Activated naive CD4-positive, alpha-beta T cell treated with anti-CD3 and anti-CD28 coated beads, Interleukin-2, amount 50 U/mL, for 72 hours (primary cell): ENCODE measurements at regions not wholly inside any gene's neighbourhood (a gene's known extent, or its start where the extent isn't known, plus 50 kb on each side); places are given as distances from the start of the nearest gene placed in this dataset.

Experiments used
- ATAC-seq, 2 donors: fragments of 150-1000 bp; cut with Tn5 transposase; 2 replicates each; pipeline ENCODE4 v1.10.0; 2021; ENCODE audit warnings: mild to moderate bottlenecking in 2 of 2, moderate library complexity in 2 of 2
- DNase-seq, 2 donors: peaks; one replicate each; pipeline ENCODE4 v3.0.0; 2021 to 2022; ENCODE audit warnings: low spot score in 2 of 2
- H3K27ac Mint-ChIP-seq, 2 donors: one replicate each; pipeline ENCODE4 v1.8.0; 2022; ENCODE audit warnings: mild to moderate bottlenecking in 2 of 2, mixed read lengths in 2 of 2
- H3K36me3 Mint-ChIP-seq, 2 donors: one replicate each; pipeline ENCODE4 v1.8.0; 2022; ENCODE audit warnings: mixed read lengths in 2 of 2
- H3K9me3 Mint-ChIP-seq, 2 donors: one replicate each; pipeline ENCODE4 v1.8.0; 2022; ENCODE audit warnings: mixed read lengths in 2 of 2

DNA sequence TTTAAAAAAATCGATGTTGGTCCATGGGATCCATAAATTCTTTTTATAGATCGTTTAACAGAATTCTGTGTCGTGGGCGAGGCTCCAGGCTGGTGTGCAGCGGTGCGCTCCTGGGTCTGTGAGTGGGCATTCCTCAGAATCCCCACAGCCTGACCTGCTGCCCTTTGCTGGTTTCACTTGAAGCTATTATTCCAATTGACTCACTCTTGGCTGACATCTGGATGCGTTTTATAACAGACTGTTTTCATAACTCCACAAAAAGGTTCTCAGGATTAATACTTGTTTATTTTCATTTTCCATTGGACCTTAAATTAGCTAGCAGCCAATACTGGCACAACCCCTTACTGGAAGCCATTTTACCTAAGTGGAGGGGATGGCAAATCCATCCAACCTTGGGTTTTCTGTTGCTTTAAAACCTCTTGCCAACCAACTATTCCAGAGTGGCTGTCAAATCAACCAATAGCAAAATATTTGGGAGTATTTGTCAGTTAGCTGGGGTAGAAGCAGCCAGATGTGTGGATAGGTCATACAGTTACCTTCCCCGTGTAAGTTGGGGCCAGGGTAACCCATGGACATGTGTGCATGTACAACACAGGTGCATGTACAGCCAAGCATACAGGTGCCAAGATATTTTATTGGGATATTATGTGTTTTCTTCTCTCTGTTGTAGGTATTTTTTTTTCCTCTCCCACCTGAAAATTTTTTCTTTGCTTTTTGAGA is 160.7 kb upstream of the ZNF32 start:
- H3K36me3 Mint-ChIP-seq: no peaks in the 10 kb centered on the region
- no peak for ATAC-seq
- H3K27ac Mint-ChIP-seq: no peak overlapping the region
- H3K9me3 Mint-ChIP-seq: no peaks in the 10 kb centered on the region
- DNase-seq: no peak

DNA sequence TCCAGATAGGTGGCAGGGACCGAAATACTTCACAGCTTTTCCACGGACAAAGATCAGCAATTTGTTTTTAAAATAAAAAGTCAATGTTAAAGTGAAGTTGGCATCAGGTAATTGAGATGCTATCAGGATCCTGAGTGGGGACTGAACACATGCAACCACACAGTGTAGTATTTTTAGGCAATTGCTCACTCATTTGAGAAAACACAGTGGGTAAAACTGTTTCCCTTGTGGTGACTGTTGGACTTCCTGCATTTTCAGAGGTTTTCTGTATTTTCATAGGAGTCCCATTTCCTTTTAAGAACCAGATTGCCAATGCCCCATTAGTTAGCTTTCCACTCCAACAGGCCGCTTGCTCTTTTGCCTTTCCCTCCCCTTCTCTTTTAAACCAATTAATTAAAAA is 159.5 kb upstream of the ZNF32 start:
- no peak for DNase-seq
- Mint-ChIP-seq H3K36me3 (no peaks in the 10 kb centered on the region), H3K9me3 (no peaks in the 10 kb centered on the region), H3K27ac (peak overlapping the region in 1 of 2 donors; percentile 1)
- peak; percentile 77 to 88 for ATAC-seq

DNA sequence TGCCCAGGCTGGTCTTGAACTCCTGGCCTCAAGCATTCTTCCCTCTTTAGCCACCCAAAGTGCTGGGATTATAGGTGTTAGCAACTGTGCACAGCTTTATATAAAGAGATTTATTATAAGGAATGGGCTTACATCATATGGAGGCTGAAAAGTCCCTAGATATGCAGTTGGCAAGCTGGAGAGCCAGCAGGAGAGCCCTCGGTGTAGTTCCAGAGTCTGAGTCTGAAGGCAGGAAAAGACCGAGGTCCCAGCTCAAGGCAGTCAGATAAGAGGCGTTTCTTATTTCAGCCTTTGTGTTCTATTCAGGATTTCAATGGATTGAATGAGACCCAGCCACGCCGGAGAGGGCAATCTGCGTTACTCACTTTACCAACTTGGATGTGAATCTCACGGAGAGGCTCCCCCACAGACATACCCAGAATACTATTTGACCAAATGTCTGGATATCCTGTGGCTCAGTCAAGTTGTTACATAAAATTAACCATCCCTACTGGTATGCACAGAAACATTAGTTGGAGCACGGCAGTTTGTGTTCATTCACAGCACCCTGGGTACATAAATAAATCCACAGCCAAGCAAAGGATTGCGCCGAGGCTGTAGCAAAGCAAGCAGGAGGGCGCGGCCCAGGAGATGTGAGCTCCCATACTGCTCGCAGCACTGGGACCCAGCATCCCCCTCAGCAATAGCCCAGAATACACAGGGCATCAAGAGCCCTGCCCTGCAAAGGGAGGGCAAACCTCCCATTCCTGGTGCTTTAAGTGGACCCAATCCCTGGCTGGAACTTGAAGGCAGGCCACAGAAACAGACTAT is 158.4 kb upstream of the ZNF32 start:
- no peak for DNase-seq

DNA sequence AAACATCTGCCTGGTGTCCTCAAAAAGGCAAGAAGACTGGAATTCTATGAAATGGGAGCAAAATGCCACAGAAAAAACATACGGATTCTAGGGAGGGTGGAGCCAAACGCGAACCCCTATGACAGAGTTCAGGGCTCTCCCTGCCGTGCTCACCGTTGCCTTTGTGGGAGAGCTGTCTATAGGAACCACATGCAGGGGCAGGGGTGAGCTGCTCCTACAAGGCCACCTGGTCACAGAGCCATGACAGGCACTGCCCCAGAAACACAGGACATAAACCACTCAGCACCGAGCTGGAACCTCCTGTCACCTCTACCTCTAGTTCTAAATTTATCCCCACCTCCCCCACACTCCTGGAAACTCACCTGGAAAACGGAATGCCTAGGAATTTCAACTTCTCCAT is 155.1 kb upstream of the ZNF32 start:
- H3K36me3 Mint-ChIP-seq: peaks cover 0 to 6% of the 10 kb centered on the region in 2 donors
- DNase-seq (no peak), ATAC-seq (no peak)
- no peak overlapping the region for H3K27ac Mint-ChIP-seq
- peaks cover 0 to 5% of the 10 kb centered on the region in 2 donors for H3K9me3 Mint-ChIP-seq

More for the DNA sequence above, 158.4 kb upstream of the ZNF32 start:
- Mint-ChIP-seq H3K9me3 (no peaks in the 10 kb centered on the region), H3K36me3 (no peaks in the 10 kb centered on the region), H3K27ac (no peak overlapping the region)
- no peak for ATAC-seq

DNA sequence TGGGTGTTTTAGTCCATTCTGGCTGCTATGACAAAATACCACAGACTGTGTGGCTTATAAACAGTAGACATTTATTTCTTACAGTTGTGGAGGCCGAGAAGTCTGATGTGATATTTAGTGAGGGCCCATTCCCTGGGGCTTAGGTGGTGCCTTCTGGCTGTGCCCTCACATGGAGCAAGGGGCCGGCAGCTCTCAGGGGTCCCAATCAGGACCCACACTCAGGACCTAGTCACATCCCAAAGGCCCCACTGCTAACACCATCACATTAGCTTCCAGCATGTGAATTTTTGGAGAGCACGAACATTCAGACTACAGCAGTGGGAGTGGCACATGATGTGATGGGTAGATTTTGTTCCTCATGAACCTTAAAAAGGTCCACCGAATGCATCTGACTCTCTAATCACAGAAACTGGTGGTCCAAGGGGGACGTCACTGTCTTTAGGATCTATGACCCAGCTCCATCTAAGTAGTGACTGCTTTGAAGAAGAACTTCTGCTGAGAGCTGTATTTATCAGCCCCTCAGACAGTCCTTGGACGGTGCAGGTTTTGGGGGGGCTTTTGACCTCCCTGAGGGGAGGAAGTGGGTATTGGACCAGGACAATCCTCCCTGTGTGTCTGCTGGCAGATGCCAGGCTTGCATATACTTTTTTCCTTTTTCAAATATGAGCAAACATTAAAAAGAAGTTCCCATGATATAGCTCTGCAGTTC is 154.5 kb upstream of the ZNF32 start:
- DNase-seq (no peak), ATAC-seq (no peak)
- no peak overlapping the region for H3K27ac Mint-ChIP-seq
- H3K36me3 Mint-ChIP-seq: peaks cover 0 to 6% of the 10 kb centered on the region in 2 donors
- H3K9me3 Mint-ChIP-seq: peaks cover 0 to 5% of the 10 kb centered on the region in 2 donors

DNA sequence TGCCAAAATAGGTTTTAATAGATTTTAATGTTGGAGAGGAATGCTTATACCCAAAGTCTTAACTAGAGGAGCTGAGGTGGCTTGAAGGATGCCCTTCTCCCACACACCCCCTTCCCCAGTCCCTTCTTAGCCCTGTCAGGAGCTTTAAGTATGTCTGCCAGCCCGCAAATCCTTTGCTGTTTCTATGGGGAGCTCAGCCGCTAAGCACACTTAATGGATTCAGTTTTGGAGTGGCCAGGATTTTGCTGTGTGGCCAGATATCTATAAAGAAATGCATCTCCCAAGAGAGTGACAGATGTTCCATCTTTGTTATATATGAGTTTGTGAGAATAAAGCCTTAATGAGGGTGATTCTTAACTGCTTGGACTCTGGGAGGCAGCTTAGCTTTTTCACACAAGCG is 152.9 kb upstream of the ZNF32 start:
- ATAC-seq (no peak), DNase-seq (no peak)
- H3K27ac Mint-ChIP-seq: no peak overlapping the region
- H3K36me3 Mint-ChIP-seq: peaks cover 0 to 6% of the 10 kb centered on the region in 2 donors
- peaks cover 0 to 5% of the 10 kb centered on the region in 2 donors for H3K9me3 Mint-ChIP-seq

DNA sequence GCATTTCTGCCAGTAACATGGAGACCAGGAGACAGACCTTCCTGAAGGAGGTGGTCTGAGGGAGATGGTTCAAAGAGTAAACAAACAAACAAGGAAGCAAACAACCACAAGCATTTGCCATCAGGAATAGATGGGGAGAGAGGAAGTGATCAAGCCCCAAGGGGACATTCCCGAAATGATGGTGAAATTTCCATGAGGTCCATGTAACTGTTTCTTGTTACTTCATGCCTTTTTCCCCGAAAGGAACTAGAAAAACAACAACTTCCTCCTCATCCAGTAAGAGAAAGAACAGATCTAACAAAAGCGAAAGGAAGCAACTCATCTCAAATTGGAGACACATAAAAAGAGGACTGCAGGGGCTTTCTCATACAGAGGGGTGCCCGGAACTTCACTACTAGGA is 152.5 kb upstream of the ZNF32 start:
- ATAC-seq (no peak), DNase-seq (no peak)
- H3K27ac Mint-ChIP-seq: peak overlapping the region in 1 of 2 donors; percentile 69
- peaks cover 0 to 5% of the 10 kb centered on the region in 2 donors for H3K9me3 Mint-ChIP-seq
- H3K36me3 Mint-ChIP-seq: peaks cover 0 to 6% of the 10 kb centered on the region in 2 donors

DNA sequence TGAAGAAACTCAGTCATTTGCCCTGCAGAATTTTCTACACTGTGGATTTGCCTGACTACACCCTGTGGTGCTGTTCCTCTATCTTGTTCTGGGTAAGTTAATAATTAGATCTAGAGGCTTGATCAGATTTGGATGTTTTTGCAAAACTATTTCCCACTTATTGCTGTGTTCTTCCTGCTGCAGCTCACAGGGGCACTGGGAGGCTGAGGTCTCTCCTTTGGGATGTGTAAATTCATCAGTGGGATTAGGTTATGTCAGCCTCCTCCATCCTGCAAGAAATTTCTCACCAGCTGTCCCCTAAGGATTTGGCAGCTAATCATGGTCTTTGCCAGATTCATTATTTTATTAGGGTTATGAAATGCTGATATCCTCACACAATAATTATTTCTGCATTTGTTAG is 148.1 kb upstream of the ZNF32 start:
- Mint-ChIP-seq H3K27ac (no peak overlapping the region), H3K9me3 (peaks cover 0 to 5% of the 10 kb centered on the region in 2 donors), H3K36me3 (peaks cover 0 to 6% of the 10 kb centered on the region in 2 donors)
- no peak for ATAC-seq
- DNase-seq: no peak

DNA sequence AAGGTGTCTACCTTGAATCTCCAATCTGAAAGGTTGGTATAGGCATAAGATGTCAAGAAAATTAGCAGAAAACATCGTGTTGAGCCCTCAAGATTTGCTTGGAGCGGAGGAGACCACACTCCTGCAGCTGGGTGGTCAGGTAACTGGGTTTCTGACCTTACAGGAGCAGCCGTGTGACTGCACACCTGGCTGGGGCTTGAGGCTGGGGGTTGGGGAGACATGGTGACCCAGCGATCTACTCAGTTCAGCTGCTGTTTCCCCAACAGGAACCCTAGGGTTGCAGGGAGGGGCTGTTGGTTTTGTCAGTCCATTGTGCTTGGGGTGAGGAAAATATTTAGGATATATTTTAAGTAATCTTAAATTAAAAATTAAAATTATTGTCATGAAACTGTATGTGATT is 147.0 kb upstream of the ZNF32 start:
- H3K36me3 Mint-ChIP-seq: peaks cover 0 to 6% of the 10 kb centered on the region in 2 donors
- no peaks in the 10 kb centered on the region for H3K9me3 Mint-ChIP-seq
- no peak for ATAC-seq

DNA sequence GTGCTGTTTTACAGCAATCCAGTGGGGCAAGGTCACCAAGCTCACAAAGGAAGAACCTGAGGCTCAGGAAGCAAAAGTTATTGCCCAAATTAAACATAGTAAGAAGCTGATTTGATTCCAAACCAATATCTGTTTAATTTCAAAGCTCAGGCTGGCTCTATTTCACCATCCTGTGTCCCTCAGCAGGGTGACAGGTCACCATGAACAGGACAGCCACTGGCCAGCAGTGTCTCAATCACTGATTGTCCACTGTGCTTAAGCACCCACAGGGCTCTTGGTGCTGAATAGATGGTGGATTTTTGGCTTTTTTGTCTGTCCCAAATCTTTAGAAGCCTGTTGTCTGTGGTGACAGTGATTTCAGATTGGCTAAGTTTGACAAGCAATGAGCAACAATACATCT is 146.4 kb upstream of the ZNF32 start:
- peaks cover 0 to 6% of the 10 kb centered on the region in 2 donors for H3K36me3 Mint-ChIP-seq
- no peak for ATAC-seq
- no peak for DNase-seq
- H3K9me3 Mint-ChIP-seq: no peaks in the 10 kb centered on the region
- no peak overlapping the region for H3K27ac Mint-ChIP-seq

More for the DNA sequence above, 147.0 kb upstream of the ZNF32 start:
- no peak for DNase-seq
- H3K27ac Mint-ChIP-seq: no peak overlapping the region

DNA sequence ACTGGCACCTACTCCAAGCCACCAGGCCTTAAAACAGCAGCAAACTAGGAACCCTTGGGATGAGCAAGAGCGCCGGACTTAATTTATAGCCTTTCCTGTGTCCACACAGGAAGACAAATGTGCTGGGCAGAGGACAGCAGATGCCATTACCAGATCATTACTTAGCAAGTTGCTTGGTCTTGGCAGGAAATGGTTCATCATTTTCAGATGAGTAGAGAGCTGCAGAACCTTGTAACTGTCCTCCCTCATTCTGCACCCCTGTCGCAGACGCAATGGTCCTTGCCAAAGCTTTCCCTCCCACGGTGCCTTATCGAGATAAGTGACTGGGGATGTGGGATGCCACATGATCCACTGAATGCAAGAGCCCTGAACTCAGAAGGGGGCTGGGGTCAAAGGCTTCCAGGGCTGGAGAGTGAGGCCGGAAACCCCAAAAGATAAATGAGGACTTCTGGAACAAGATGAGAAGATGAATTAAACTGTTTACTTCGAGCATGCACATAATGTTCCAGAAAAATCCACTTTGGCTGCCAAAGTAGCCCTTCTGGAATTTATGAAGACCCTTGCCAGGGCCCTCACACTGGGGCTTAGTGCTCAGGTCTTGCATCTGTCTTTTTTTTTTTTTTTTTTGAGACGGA is 145.6 kb upstream of the ZNF32 start:
- Mint-ChIP-seq H3K9me3 (no peaks in the 10 kb centered on the region), H3K27ac (no peak overlapping the region), H3K36me3 (peaks cover 0 to 3% of the 10 kb centered on the region in 2 donors)
- DNase-seq (no peak), ATAC-seq (no peak)

DNA sequence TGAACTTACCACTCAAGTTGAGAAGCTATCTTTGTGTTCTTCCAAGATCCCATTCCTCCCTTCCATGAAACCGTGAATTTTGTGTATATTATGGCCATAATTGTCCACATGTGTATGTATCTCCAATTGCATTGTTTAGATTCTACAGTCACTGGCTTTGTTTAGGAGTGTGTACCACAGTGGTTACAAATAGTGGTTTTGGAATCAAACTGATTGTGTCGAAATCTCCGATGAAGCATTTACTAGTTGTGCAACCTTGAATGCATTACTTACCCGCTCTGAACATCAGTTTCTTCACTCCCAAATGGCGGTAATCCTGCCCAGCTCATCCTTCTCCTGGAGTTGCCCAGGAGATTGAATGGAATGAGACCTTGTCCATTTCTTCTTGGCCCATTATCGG is 145.0 kb upstream of the ZNF32 start:
- ATAC-seq (no peak), DNase-seq (no peak)
- Mint-ChIP-seq H3K36me3 (no peaks in the 10 kb centered on the region), H3K27ac (no peak overlapping the region), H3K9me3 (no peaks in the 10 kb centered on the region)

DNA sequence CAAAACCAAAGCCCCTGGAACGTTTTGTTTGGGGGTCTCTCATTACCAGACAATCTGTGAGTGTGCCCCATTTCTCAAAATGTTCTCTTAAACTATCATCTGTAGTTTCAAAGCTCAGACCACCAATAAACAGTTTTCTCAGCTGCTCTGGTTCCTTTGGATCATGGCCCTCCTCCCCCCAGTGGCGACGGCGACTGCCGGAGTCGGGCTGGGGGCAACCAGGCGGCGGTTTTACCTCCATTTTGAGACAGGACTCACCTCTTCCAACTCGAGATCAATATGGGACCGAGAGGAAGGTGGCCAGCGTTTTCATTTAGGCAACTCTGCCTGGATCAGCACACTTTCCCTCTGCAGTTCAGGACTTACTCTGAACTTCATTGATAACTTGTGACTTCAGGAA is 141.5 kb upstream of the ZNF32 start:
- ATAC-seq (no peak), DNase-seq (no peak)
- Mint-ChIP-seq H3K9me3 (no peaks in the 10 kb centered on the region), H3K36me3 (no peaks in the 10 kb centered on the region), H3K27ac (no peak overlapping the region)

DNA sequence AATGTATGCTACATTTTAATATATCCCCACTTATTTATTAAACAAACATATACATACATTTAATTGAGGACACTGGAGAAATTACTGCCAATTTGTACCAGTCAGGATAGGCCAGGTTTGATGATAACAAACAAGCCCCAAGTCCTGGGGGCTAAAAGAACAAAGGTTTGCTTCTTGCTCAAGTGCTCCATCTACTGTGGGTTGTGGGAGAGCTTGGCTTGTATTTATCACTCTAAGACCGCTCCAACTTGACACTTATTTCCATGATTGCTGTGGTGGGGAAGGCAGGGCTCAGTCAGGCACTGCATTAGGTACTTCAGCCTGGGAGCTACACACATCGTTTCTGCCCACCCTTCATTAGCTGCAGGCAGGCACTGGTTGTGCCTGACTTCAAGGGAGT is 136.6 kb upstream of the ZNF32 start:
- H3K9me3 Mint-ChIP-seq: no peaks in the 10 kb centered on the region
- DNase-seq (no peak), ATAC-seq (no peak)
- no peak overlapping the region for H3K27ac Mint-ChIP-seq
- no peaks in the 10 kb centered on the region for H3K36me3 Mint-ChIP-seq

DNA sequence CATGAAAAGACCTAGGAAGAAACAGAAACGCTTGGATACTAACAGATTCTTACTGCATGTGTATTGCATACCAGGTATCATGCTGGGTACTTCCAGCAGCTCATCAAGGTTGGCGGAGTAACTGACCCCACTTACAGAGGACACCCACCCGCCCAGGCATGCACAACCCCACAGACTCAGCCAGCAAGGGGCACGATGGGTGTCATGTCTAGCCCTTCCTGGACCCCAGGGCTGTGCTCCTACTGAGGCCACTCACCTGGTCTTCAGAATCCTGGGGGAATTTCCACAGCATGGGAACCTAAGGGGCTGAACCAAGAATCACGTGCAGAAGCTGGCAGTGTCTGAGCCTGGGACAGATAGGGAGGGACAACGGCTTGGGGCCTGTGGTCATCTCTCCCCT is 134.1 kb upstream of the ZNF32 start:
- no peak overlapping the region for H3K27ac Mint-ChIP-seq
- H3K9me3 Mint-ChIP-seq: no peaks in the 10 kb centered on the region
- DNase-seq (no peak), ATAC-seq (no peak)
- no peaks in the 10 kb centered on the region for H3K36me3 Mint-ChIP-seq

DNA sequence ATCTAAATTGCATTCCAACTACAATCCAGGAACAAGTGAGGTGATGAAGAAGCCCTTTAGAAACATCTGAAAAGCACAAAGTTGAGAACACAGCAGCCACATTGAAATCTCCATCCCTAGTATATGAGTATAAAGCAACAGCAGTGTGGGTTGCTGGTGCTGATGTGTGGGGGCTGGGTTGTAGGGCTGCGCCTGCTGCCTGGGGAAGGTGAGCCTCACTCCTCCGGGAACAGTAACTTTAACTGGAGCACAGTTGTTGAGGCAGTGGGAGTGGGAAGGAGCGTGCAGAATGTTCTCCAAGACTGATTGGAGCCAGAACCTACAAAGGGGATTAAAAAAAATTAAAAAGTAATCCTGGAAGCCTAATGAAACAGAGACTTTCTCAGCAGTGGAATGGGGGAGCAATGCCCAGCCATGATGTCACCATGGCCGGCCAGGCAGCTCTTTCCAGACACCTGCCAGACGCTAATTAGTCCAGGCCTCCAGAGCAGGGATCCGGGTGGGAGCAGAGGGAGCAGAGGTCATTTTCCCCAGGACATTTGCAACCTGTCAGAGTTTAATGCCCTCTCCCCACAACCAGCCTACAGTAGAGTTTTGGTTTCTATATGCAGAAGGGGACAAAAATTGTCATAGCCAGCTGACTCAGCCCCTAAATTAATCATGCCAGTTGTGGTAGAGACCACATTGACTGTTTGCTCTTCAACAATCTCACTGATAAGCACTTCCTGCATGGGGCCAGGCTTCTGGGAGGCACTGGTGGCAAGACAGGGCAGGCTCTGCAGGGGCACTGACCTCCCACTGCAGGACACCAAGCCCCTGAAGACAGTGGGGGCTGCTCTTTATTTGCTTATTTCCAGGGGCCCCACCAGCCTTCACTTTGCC is 133.0 kb upstream of the ZNF32 start:
- Mint-ChIP-seq H3K27ac (peak overlapping the region; percentile 57 to 94), H3K36me3 (no peaks in the 10 kb centered on the region), H3K9me3 (no peaks in the 10 kb centered on the region)
- ATAC-seq: peak; percentile 94 to 97
- DNase-seq: peak in 1 of 2 donors; percentile 44
